Right atrium auricular region (tissue), 2 donors: ENCODE measurements at regions not wholly inside any gene's neighbourhood (a gene's known extent, or its start where the extent isn't known, plus 50 kb on each side); places are given as distances from the start of the nearest gene placed in this dataset.

Experiments
- DNase-seq: peaks from one replicate; pipeline ENCODE4 v3.0.0-alpha.2; 2019; ENCODE audit warnings: low spot score
- H3K27ac ChIP-seq, 2 donors: fragments of 200-600 bp; sonication (generic); 1 replicate in 1 of 2; 2 replicates in 1 of 2; pipeline ENCODE4 v1.5.1; 2016 to 2019
- H3K27me3 ChIP-seq, 2 donors: fragments of 200-600 bp; sonication (generic); one replicate each; pipeline versions ENCODE4 v1.5.1 to v1.6.0; 2017 to 2019
- H3K36me3 ChIP-seq: fragments of 200-600 bp; sonication (generic); one replicate; pipeline ENCODE4 v1.5.1; 2016
- H3K4me1 ChIP-seq, 2 donors: fragments of 200-600 bp; sonication (generic); one replicate each; pipeline versions ENCODE4 v1.5.1 to v1.6.0; 2017 to 2019
- H3K4me3 ChIP-seq, 2 donors: fragments of 200-600 bp; sonication (generic); 1 replicate in 1 of 2; 2 replicates in 1 of 2; pipeline ENCODE4 v1.5.1; 2017 to 2019; ENCODE audit warnings: mild to moderate bottlenecking in 1 of 2, moderate library complexity in 1 of 2
- H3K9me3 ChIP-seq, 2 donors: fragments of 200-600 bp; sonication (generic); one replicate each; pipeline ENCODE4 v1.5.1; 2019
- TF ChIP-seq, protein P1 (sequence below), 2 donors: fragments of 200-600 bp; sonication (generic); IDR thresholded peaks; one replicate each; pipeline ENCODE4 v1.5.1; 2019; ENCODE audit warnings: antibody characterized with exemption in 2 of 2

DNA sequence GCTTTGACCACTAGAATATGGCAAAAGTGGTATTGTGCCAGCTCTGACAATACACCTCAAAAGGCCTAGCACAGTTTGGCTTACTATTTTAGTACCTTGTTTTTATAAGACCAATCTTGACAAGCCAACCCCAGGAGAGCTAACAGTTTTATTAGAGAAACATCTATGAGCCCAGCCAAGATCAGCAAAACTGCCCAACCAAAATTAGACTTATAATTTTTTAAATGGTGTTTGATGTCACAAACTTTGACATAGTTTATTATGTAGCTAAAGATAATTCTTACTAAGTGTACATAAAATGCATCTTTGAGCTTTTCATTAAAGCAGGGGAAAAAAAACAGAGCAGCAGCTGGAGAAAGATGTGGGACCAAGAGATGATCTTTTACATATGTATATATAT, 537.5 kb downstream of the ZPLD1 start:
- no peaks in the 10 kb centered on the region for H3K9me3 ChIP-seq
- TF ChIP-seq, protein P1, sequence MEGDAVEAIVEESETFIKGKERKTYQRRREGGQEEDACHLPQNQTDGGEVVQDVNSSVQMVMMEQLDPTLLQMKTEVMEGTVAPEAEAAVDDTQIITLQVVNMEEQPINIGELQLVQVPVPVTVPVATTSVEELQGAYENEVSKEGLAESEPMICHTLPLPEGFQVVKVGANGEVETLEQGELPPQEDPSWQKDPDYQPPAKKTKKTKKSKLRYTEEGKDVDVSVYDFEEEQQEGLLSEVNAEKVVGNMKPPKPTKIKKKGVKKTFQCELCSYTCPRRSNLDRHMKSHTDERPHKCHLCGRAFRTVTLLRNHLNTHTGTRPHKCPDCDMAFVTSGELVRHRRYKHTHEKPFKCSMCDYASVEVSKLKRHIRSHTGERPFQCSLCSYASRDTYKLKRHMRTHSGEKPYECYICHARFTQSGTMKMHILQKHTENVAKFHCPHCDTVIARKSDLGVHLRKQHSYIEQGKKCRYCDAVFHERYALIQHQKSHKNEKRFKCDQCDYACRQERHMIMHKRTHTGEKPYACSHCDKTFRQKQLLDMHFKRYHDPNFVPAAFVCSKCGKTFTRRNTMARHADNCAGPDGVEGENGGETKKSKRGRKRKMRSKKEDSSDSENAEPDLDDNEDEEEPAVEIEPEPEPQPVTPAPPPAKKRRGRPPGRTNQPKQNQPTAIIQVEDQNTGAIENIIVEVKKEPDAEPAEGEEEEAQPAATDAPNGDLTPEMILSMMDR (IDR thresholded peaks at IDR 0.05): no peak
- H3K36me3 ChIP-seq: no peaks in the 10 kb centered on the region
- DNase-seq: no peak
- no peak overlapping the region for H3K4me3 ChIP-seq
- H3K4me1 ChIP-seq: no peaks in the 10 kb centered on the region
- H3K27ac ChIP-seq: no peak overlapping the region
- H3K27me3 ChIP-seq: no peaks in the 10 kb centered on the region

- H3K27me3 ChIP-seq: no peaks in the 10 kb centered on the region
- no peaks in the 10 kb centered on the region for H3K4me1 ChIP-seq
- no peak overlapping the region for H3K27ac ChIP-seq
- no peak for DNase-seq
- H3K36me3 ChIP-seq: no peaks in the 10 kb centered on the region
- no peak overlapping the region for H3K4me3 ChIP-seq
- TF ChIP-seq, protein P1 (IDR thresholded peaks at IDR 0.05): no peak
- no peaks in the 10 kb centered on the region for H3K9me3 ChIP-seq
Observed at GRCh38 chr3:102974333-102974732, 539.5 kb downstream of the ZPLD1 start.

GRCh38 chr3:102979191-102979590, 544.4 kb downstream of the ZPLD1 start:
- Histone ChIP-seq H3K9me3 (no peaks in the 10 kb centered on the region), H3K27me3 (no peaks in the 10 kb centered on the region), H3K4me1 (no peaks in the 10 kb centered on the region), H3K27ac (no peak overlapping the region), H3K4me3 (no peak overlapping the region), H3K36me3 (no peaks in the 10 kb centered on the region)
- no peak for DNase-seq
- TF ChIP-seq, protein P1 (IDR thresholded peaks at IDR 0.05): no peak

DNA sequence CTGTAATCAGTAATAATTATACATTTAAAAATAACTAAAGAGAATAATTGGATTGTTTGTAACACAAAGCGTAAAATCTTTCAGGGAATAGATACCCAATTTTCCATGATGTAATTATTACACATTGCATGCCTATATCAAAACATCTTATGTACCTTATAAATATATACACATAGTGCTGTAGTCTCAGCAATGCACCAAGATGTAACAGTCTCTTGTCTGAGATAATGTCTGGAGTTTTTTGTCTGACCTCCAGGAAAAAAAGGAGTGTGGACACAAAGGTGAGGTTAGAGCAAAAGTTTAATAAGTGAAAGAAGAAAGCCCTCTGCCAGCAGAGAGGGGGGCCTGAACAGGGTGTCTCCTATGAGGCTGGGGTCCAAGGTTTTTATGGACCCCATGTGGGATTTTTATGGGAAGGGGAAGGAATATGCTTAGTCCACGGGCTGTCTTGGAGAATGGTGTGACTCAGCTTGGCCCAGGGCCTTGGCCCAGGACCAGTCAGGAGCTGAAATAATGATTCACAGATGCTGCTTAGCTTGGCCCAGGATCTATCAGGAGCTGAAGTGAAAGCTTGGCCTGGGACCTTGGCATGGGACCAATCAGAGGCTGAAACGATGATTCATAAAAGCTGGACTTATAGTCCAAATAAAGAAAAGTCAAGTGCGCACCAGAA, 545.0 kb downstream of the ZPLD1 start:
- peak; percentile 86 for DNase-seq
- H3K27ac ChIP-seq: no peak overlapping the region
- no peak overlapping the region for H3K4me3 ChIP-seq

GRCh38 chr3:102980355-102980696, 545.5 kb downstream of the ZPLD1 start:
- no peak for DNase-seq
- no peaks in the 10 kb centered on the region for H3K27me3 ChIP-seq
- H3K36me3 ChIP-seq: no peaks in the 10 kb centered on the region
- TF ChIP-seq, protein P1 (IDR thresholded peaks at IDR 0.05): no peak
- no peaks in the 10 kb centered on the region for H3K4me1 ChIP-seq
- H3K9me3 ChIP-seq: no peaks in the 10 kb centered on the region
- H3K4me3 ChIP-seq: no peak overlapping the region
- no peak overlapping the region for H3K27ac ChIP-seq

More for the DNA sequence above, 545.0 kb downstream of the ZPLD1 start:
- H3K36me3 ChIP-seq: no peaks in the 10 kb centered on the region
- TF ChIP-seq, protein P1 (IDR thresholded peaks at IDR 0.05): no peak
- no peaks in the 10 kb centered on the region for H3K9me3 ChIP-seq
- H3K27me3 ChIP-seq: no peaks in the 10 kb centered on the region
- H3K4me1 ChIP-seq: no peaks in the 10 kb centered on the region
